ENCODE measurements at regions not wholly inside any gene's neighbourhood (a gene's known extent, or its start where the extent isn't known, plus 50 kb on each side); places are given as distances from the start of the nearest gene placed in this dataset.

- no peak for DNase-seq
These were observed 242.9 kb upstream of the RBFOX1 start for GRCh38 chr16:7089751-7090150.

- DNase-seq: no peak
These were observed 243.9 kb upstream of the RBFOX1 start for GRCh38 chr16:7088711-7089110.

GRCh38 chr16:7086822-7087616 is 245.6 kb upstream of the RBFOX1 start:
- peak; percentile 93 for DNase-seq

GRCh38 chr16:7085776-7086175 is 246.9 kb upstream of the RBFOX1 start:
- no peak for DNase-seq

GRCh38 chr16:7083096-7083495 is 249.5 kb upstream of the RBFOX1 start:
- DNase-seq: no peak

GRCh38 chr16:7077636-7078035 is 255.0 kb upstream of the RBFOX1 start:
- no peak for DNase-seq

GRCh38 chr16:7074715-7075114 is 257.9 kb upstream of the RBFOX1 start:
- no peak for DNase-seq

GRCh38 chr16:7057458-7057857 is 275.2 kb upstream of the RBFOX1 start:
- DNase-seq: no peak

- DNase-seq: no peak
These were observed 277.2 kb upstream of the RBFOX1 start for GRCh38 chr16:7055443-7055842.

- DNase-seq: no peak
These were observed 280.9 kb upstream of the RBFOX1 start for GRCh38 chr16:7051591-7052349.

- no peak for DNase-seq
These were observed 288.3 kb upstream of the RBFOX1 start for GRCh38 chr16:7044331-7044730.

- peak; percentile 83 for DNase-seq
These were observed 294.2 kb upstream of the RBFOX1 start for GRCh38 chr16:7038475-7038874.

GRCh38 chr16:7037495-7037894 is 295.1 kb upstream of the RBFOX1 start:
- no peak for DNase-seq

GRCh38 chr16:7031031-7031430 is 301.6 kb upstream of the RBFOX1 start:
- DNase-seq: no peak

- no peak for DNase-seq
These were observed 305.2 kb upstream of the RBFOX1 start for GRCh38 chr16:7027401-7027800.

- no peak for DNase-seq
These were observed 306.0 kb upstream of the RBFOX1 start for GRCh38 chr16:7026639-7027038.

- peak; percentile 70 for DNase-seq
These were observed 306.9 kb upstream of the RBFOX1 start for GRCh38 chr16:7025616-7026190.

GRCh38 chr16:7021653-7022275 is 310.9 kb upstream of the RBFOX1 start:
- DNase-seq: no peak

- no peak for DNase-seq
These were observed 315.5 kb upstream of the RBFOX1 start for GRCh38 chr16:7017006-7017662.

- DNase-seq: no peak
These were observed 317.9 kb upstream of the RBFOX1 start for GRCh38 chr16:7014756-7015155.

- no peak for DNase-seq
These were observed 318.7 kb upstream of the RBFOX1 start for GRCh38 chr16:7013990-7014389.

GRCh38 chr16:7004266-7004665 is 328.4 kb upstream of the RBFOX1 start:
- DNase-seq: no peak

GRCh38 chr16:6993544-6993943 is 339.1 kb upstream of the RBFOX1 start:
- no peak for DNase-seq

All from NCI-H2227 treated with DMSO at 0.1 percent for 48 hours (cell line).